A673 (cell line): ENCODE measurements at regions not wholly inside any gene's neighbourhood (a gene's known extent, or its start where the extent isn't known, plus 50 kb on each side); places are given as distances from the start of the nearest gene placed in this dataset.

ENCODE experiments used
- BruUV-seq: library from RNA; stranded (reverse); fragments of 400-500 nt; replicated peaks from 2 replicates; lab custom pipeline; 2021; lab: Mats Ljungman, UMichigan
- CTCF ChIA-PET: fragments of 300-600 bp; sonication (Branson Sonifier 250); formaldehyde crosslinking; loops from one replicate; lab custom pipeline; 2022; ENCODE audit warnings: antibody characterized with exemption; lab: Charles Lee
- POLR2A ChIA-PET: fragments of 300-600 bp; sonication (Branson Sonifier 250); formaldehyde crosslinking; loops from one replicate; lab custom pipeline; 2022; ENCODE audit warnings: antibody characterized with exemption; ENCODE audit not compliant: low non-redundant PET; lab: Charles Lee
- DNase-seq: peaks from one replicate; pipeline ENCODE4 v3.0.0-alpha.2; 2015; ENCODE audit warnings: low spot score
- H3K27ac ChIP-seq: fragments of 200-600 bp; sonication (generic); 2 replicates; pipeline ENCODE4 v1.5.1; 2016; ENCODE audit warnings: mixed run types, low read depth, mild to moderate bottlenecking, mixed read lengths, antibody characterized with exemption, low read length; ENCODE audit not compliant: poor library complexity, severe bottlenecking
- H3K27me3 ChIP-seq: fragments of 200-600 bp; sonication (generic); replicated peaks from 2 replicates; pipeline ENCODE4 v1.6.1; 2017; ENCODE audit warnings: mixed run types, low read depth, mild to moderate bottlenecking, mixed read lengths, antibody characterized with exemption, low read length; ENCODE audit not compliant: insufficient read depth, poor library complexity
- H3K36me3 ChIP-seq: fragments of 200-600 bp; sonication (generic); 2 replicates; pipeline ENCODE4 v1.6.1; 2016; ENCODE audit warnings: mixed run types, mild to moderate bottlenecking, mixed read lengths, antibody characterized with exemption, low read length; ENCODE audit not compliant: insufficient read depth, poor library complexity, severe bottlenecking
- H3K4me1 ChIP-seq: fragments of 200-600 bp; sonication (generic); 2 replicates; pipeline ENCODE4 v1.6.1; 2017; ENCODE audit warnings: mixed run types, mild to moderate bottlenecking, mixed read lengths, antibody characterized with exemption, low read length; ENCODE audit not compliant: insufficient read depth, poor library complexity, severe bottlenecking
- H3K4me3 ChIP-seq: fragments of 200-600 bp; sonication (generic); 2 replicates; pipeline ENCODE4 v1.5.1; 2016; ENCODE audit warnings: low read depth, mixed run types, mild to moderate bottlenecking, mixed read lengths, low read length; ENCODE audit not compliant: poor library complexity, severe bottlenecking
- H3K9me3 ChIP-seq: fragments of 200-600 bp; sonication (generic); 2 replicates; pipeline ENCODE4 v1.6.1; 2016; ENCODE audit warnings: mixed run types, low read depth, mild to moderate bottlenecking, mixed read lengths, antibody characterized with exemption, low read length; ENCODE audit not compliant: poor library complexity, severe bottlenecking
- EZH2 ChIP-seq: fragments of 200-600 bp; sonication (generic); IDR thresholded peaks from 2 replicates; pipeline ENCODE4 v1.6.1; 2017; ENCODE audit warnings: borderline replicate concordance, low read depth, mild to moderate bottlenecking, mixed read lengths, antibody characterized with exemption, low read length; ENCODE audit not compliant: poor library complexity, severe bottlenecking
- intact Hi-C: fragments of 100-400 bp; cut with micrococcal nuclease; formaldehyde crosslinking; loops from one replicate; pipeline ENCODE4 v1.10.0; 2022; ENCODE audit not compliant: unreplicated experiment
- TF ChIP-seq, protein P1 (sequence below): fragments of 300-800, 200-600 bp; sonication (generic); conservative IDR thresholded peaks from 2 replicates; pipeline ENCODE4 v1.5.1; 2017; ENCODE audit warnings: low read depth, mild to moderate bottlenecking, antibody characterized with exemption, low read length, moderate library complexity, mixed read lengths

DNA sequence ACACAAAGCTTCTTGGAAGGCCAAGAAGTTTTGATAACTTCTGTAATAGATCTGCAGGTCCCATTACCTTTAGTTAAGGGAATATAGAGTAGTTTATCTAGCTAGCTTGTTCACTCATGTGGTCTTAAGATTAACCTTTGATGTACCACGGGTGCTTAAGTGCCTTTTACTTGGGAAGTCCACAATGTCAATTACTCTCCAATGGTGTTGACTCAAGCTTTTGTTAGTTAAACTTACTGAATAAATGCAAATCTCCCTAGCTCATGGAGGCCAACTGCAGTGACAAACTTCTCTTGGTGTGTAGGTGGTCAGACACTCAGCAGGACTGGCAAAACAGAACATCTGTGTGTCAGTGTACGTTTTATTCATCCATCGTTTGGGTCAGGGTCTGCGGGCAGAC lies 501.5 kb downstream of the ELAVL2 start:
- Histone ChIP-seq H3K9me3 (no peaks in the 10 kb centered on the region), H3K27me3 (no peaks in the 10 kb centered on the region), H3K27ac (no peak overlapping the region), H3K36me3 (no peaks in the 10 kb centered on the region), H3K4me1 (no peaks in the 10 kb centered on the region), H3K4me3 (no peak overlapping the region)
- TF ChIP-seq, protein P1, sequence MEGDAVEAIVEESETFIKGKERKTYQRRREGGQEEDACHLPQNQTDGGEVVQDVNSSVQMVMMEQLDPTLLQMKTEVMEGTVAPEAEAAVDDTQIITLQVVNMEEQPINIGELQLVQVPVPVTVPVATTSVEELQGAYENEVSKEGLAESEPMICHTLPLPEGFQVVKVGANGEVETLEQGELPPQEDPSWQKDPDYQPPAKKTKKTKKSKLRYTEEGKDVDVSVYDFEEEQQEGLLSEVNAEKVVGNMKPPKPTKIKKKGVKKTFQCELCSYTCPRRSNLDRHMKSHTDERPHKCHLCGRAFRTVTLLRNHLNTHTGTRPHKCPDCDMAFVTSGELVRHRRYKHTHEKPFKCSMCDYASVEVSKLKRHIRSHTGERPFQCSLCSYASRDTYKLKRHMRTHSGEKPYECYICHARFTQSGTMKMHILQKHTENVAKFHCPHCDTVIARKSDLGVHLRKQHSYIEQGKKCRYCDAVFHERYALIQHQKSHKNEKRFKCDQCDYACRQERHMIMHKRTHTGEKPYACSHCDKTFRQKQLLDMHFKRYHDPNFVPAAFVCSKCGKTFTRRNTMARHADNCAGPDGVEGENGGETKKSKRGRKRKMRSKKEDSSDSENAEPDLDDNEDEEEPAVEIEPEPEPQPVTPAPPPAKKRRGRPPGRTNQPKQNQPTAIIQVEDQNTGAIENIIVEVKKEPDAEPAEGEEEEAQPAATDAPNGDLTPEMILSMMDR, result no peak
- TF ChIP-seq EZH2, result no peak
- intact Hi-C loops, result no loop called here
- BruUV-seq, result no TSS peak
- DNase-seq, result no peak
- ChIA-PET CTCF (no interaction called here), POLR2A (no interaction called here)

DNA sequence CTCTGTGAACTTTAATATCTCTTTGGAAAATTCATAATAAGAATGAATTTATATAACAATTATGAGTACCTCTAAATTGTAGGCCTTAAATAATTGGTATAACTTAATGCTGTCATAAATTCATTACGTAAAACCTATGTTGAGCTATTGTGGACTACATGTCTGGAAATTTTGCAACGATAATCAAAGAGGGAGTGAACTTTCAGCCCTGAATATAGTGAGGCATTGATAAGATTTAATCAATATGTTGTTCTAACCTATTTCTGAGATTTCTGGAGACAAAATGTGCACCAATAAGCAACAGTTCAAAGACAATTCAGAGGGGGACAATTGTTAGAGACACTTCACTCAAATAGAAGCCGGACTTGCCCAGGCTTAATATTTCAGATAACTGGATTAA lies 499.4 kb downstream of the ELAVL2 start:
- TF ChIP-seq EZH2, result no peak
- TF ChIP-seq, protein P1, result no peak
- ChIA-PET CTCF (no interaction called here), POLR2A (no interaction called here)
- no peak for DNase-seq
- H3K4me1 ChIP-seq, result no peaks in the 10 kb centered on the region
- no peaks in the 10 kb centered on the region for H3K36me3 ChIP-seq
- no peaks in the 10 kb centered on the region for H3K9me3 ChIP-seq
- H3K27ac ChIP-seq, result no peak overlapping the region
- BruUV-seq, result no TSS peak
- intact Hi-C loops, result no loop called here
- no peak overlapping the region for H3K4me3 ChIP-seq
- no peaks in the 10 kb centered on the region for H3K27me3 ChIP-seq

DNA sequence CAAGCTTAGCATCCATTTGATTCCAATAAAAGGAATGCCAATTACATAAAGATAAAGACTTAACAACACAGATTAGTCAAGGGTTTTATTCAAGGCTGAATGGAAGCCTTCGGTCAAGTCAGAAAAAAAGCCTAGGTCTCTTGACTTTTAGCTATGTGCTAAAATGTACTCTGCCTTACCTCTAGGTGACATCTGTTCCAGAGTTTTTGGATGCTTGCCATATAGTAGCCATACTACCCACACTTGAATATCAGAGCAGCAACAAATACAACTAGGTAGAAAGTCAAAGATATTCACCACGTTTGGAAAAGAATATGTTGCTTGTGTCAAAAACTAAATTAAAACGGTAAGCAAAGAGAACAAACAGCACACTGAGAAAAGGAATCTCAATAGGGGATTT lies 484.7 kb downstream of the ELAVL2 start:
- Histone ChIP-seq H3K27me3 (no peaks in the 10 kb centered on the region), H3K4me3 (no peak overlapping the region), H3K9me3 (no peaks in the 10 kb centered on the region), H3K36me3 (no peaks in the 10 kb centered on the region), H3K4me1 (no peaks in the 10 kb centered on the region), H3K27ac (no peak overlapping the region)
- BruUV-seq, result no TSS peak
- ChIA-PET CTCF (no interaction called here), POLR2A (no interaction called here)
- intact Hi-C loops, result no loop called here
- no peak for DNase-seq
- TF ChIP-seq, protein P1, result no peak
- TF ChIP-seq EZH2, result no peak
